ENCODE measurements at regions not wholly inside any gene's neighbourhood (a gene's known extent, or its start where the extent isn't known, plus 50 kb on each side); places are given as distances from the start of the nearest gene placed in this dataset.
A peak's percentile ranks its signal among the peaks of the same experiment; 100 is the strongest.

GRCh38 chr14:100406505-100407131 lies 83.5 kb downstream of the SLC25A47 start (continued):
- TF ChIP-seq REST (IDR thresholded peaks at IDR 0.05; ENCODE audit: borderline replicate concordance): peak; percentile 34; the same call in 1 of the 2 replicates
- TF ChIP-seq REST (CRISPR knock-in tag; IDR thresholded peaks at IDR 0.05; ENCODE audit: low read depth): no peak
- TF ChIP-seq CTCFL (IDR thresholded peaks at IDR 0.05; ENCODE audit: borderline replicate concordance, insufficient read depth, low read depth, low read length, poor library complexity, severe bottlenecking): no peak
- TF ChIP-seq PTBP1 (IDR thresholded peaks at IDR 0.05; ENCODE audit: low read depth, low read length): no peak
- no peak for TF ChIP-seq MLLT1 (IDR thresholded peaks at IDR 0.05)
- TF ChIP-seq PURB (CRISPR knock-in tag; IDR thresholded peaks at IDR 0.05; ENCODE audit: low read depth): no peak
- no peak for TF ChIP-seq ZNF695 (CRISPR knock-in tag; IDR thresholded peaks at IDR 0.05)
- no peak for TF ChIP-seq RBM17 (IDR thresholded peaks at IDR 0.05; ENCODE audit: borderline replicate concordance, low read depth, low read length)
- no peak for TF ChIP-seq RB1 (IDR thresholded peaks at IDR 0.05; ENCODE audit: low read depth)
- peak; percentile 62 for TF ChIP-seq ESRRA (IDR thresholded peaks at IDR 0.05; ENCODE audit: borderline replicate concordance, low read depth)
- TF ChIP-seq CREB3 (tag; conservative IDR thresholded peaks at IDR 0.05; ENCODE audit: low read depth): no peak
- TF ChIP-seq ZNF184 (CRISPR knock-in tag; IDR thresholded peaks at IDR 0.05): no peak
- no peak for TF ChIP-seq ZNF324 (CRISPR knock-in tag; IDR thresholded peaks at IDR 0.05)
- TF ChIP-seq SNIP1 (IDR thresholded peaks at IDR 0.05; ENCODE audit: low read depth): no peak
- no peak for TF ChIP-seq SAFB (IDR thresholded peaks at IDR 0.05; ENCODE audit: borderline replicate concordance, low read depth, low read length)
- TF ChIP-seq BCL6 (CRISPR knock-in tag; IDR thresholded peaks at IDR 0.05): no peak
- TF ChIP-seq MXI1 (IDR thresholded peaks at IDR 0.05; ENCODE audit: low read depth, low read length): no peak
